Uterus (tissue), 3 donors: ENCODE measurements at regions not wholly inside any gene's neighbourhood (a gene's known extent, or its start where the extent isn't known, plus 50 kb on each side); places are given as distances from the start of the nearest gene placed in this dataset.

Source experiments
- DNase-seq, 2 donors: peaks; one replicate each; pipeline ENCODE4 v3.0.0-alpha.2; 2019 to 2020
- H3K27ac ChIP-seq, 2 donors: fragments of 200-600 bp; sonication (generic); 1 replicate in 1 of 2; 2 replicates in 1 of 2; pipeline ENCODE4 v1.5.1; 2016 to 2018
- H3K27me3 ChIP-seq, 2 donors: fragments of 200-600 bp; sonication (generic); one replicate each; pipeline ENCODE4 v1.5.1; 2018 to 2019; ENCODE audit warnings: control low read depth in 1 of 2
- H3K36me3 ChIP-seq, 2 donors: fragments of 200-600 bp; sonication (generic); one replicate each; pipeline ENCODE4 v1.5.1; 2019; ENCODE audit warnings: control low read depth in 1 of 2
- H3K4me1 ChIP-seq, 2 donors: fragments of 200-600 bp; sonication (generic); one replicate each; pipeline ENCODE4 v1.5.1; 2018 to 2019; ENCODE audit warnings: control low read depth in 1 of 2
- H3K4me3 ChIP-seq, 2 donors: fragments of 200-600 bp; sonication (generic); 1 replicate in 1 of 2; 2 replicates in 1 of 2; pipeline ENCODE4 v1.5.1; 2018 to 2019; ENCODE audit warnings: mild to moderate bottlenecking in 1 of 2
- H3K9me3 ChIP-seq, 2 donors: fragments of 200-600 bp; sonication (generic); one replicate each; pipeline ENCODE4 v1.5.1; 2019; ENCODE audit warnings: control low read depth in 1 of 2
- POLR2A ChIP-seq, 2 donors: fragments of 450-650 bp; IDR thresholded peaks; one replicate each; pipeline ENCODE4 v1.6.1; 2016; ENCODE audit warnings: antibody characterized with exemption in 2 of 2, mild to moderate bottlenecking in 1 of 2, moderate library complexity in 1 of 2
- intact Hi-C: fragments of 100-400 bp; cut with DNase I; formaldehyde crosslinking; loops from one replicate; pipeline ENCODE4 v1.15.1; 2023; ENCODE audit warnings: low total_unique reads
- TF ChIP-seq, protein P1 (sequence below), 4 experiments: fragments of 200-600 bp in 2 of 4; fragments of 450-650 bp in 2 of 4; sonication (generic) in 2 of 4; IDR thresholded peaks; one replicate each; pipeline ENCODE4 v1.5.1; 2016 to 2019; ENCODE audit warnings: antibody characterized with exemption in 4 of 4, mild to moderate bottlenecking in 2 of 4, moderate library complexity in 1 of 4
- donor health status: DM: yes; HTN: yes; CAD: no.

DNA sequence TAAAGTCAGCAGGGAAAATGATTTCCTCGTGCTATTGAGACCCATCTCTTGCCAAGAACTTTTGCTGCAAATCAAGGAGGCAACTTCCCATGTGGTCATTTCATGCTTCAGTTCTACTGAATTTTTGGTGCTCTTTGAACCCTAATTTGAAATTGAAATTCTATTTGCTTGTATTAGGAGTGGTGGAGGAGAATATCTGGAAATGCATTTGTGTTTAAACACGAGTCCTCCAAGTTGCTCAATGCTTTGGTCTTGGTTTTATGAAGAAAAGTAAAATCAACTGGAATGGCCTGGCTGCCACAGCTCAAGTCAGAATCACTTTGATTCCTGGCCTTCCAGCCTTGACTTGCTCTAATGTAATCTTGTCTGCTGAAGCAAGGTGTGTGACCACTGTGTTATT lies 613.2 kb downstream of the TLE1 start:
- no peak for DNase-seq
- Histone ChIP-seq H3K36me3 (no peaks in the 10 kb centered on the region), H3K27me3 (no peaks in the 10 kb centered on the region), H3K4me3 (no peak overlapping the region), H3K27ac (no peak overlapping the region), H3K9me3 (no peaks in the 10 kb centered on the region), H3K4me1 (no peaks in the 10 kb centered on the region)
- intact Hi-C loops = no loop called here
- TF ChIP-seq, protein P1, sequence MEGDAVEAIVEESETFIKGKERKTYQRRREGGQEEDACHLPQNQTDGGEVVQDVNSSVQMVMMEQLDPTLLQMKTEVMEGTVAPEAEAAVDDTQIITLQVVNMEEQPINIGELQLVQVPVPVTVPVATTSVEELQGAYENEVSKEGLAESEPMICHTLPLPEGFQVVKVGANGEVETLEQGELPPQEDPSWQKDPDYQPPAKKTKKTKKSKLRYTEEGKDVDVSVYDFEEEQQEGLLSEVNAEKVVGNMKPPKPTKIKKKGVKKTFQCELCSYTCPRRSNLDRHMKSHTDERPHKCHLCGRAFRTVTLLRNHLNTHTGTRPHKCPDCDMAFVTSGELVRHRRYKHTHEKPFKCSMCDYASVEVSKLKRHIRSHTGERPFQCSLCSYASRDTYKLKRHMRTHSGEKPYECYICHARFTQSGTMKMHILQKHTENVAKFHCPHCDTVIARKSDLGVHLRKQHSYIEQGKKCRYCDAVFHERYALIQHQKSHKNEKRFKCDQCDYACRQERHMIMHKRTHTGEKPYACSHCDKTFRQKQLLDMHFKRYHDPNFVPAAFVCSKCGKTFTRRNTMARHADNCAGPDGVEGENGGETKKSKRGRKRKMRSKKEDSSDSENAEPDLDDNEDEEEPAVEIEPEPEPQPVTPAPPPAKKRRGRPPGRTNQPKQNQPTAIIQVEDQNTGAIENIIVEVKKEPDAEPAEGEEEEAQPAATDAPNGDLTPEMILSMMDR (IDR thresholded peaks at IDR 0.05) = no peak
- TF ChIP-seq POLR2A (IDR thresholded peaks at IDR 0.05) = no peak

DNA sequence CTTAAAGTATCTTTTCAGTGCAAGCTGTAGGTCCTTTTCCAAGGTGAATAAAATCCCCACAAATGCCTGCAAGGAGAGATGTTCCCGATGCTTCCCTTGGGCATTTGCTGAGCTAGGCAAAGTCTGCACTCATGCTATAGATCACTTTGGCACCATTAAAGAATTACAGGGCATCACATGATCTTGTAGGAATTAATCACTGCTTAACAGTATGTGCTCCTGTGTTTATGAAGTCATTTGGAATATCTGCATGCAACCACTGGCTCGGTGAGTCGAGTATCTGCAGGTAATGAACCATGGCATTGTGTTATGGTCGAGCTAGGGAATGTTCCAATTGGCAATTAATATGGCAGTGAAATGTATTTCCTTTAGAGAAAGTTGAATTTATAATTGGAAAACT lies 615.1 kb downstream of the TLE1 start:
- Histone ChIP-seq H3K27ac (no peak overlapping the region), H3K36me3 (no peaks in the 10 kb centered on the region), H3K9me3 (no peaks in the 10 kb centered on the region), H3K4me3 (no peak overlapping the region), H3K4me1 (no peaks in the 10 kb centered on the region), H3K27me3 (no peaks in the 10 kb centered on the region)
- DNase-seq = no peak
- TF ChIP-seq POLR2A (IDR thresholded peaks at IDR 0.05) = no peak
- TF ChIP-seq, protein P1 (IDR thresholded peaks at IDR 0.05) = no peak
- intact Hi-C loops = no loop called here

DNA sequence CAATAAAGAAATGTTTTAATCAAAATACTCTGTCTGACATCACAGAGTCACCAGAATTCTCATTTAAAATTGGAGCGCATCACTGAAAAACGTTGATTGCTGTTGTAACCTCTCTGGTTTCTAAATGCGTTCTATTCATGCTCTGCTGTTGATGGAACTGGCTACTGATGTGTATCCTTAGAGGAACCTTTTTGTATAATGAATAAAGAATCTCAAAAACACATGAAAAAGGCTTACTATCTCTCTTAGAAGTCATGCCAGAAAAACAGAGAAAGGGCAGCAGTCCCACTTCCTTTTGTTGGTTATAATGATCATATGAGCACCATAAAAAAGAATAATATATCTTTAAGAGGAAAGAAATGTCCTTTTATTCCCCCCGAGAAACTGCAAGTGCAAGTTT lies 615.5 kb downstream of the TLE1 start:
- Histone ChIP-seq H3K36me3 (no peaks in the 10 kb centered on the region), H3K4me3 (no peak overlapping the region), H3K4me1 (no peaks in the 10 kb centered on the region), H3K27ac (no peak overlapping the region), H3K27me3 (no peaks in the 10 kb centered on the region), H3K9me3 (no peaks in the 10 kb centered on the region)
- TF ChIP-seq POLR2A (IDR thresholded peaks at IDR 0.05) = no peak
- TF ChIP-seq, protein P1 (IDR thresholded peaks at IDR 0.05) = no peak
- intact Hi-C loops = no loop called here
- DNase-seq = no peak

DNA sequence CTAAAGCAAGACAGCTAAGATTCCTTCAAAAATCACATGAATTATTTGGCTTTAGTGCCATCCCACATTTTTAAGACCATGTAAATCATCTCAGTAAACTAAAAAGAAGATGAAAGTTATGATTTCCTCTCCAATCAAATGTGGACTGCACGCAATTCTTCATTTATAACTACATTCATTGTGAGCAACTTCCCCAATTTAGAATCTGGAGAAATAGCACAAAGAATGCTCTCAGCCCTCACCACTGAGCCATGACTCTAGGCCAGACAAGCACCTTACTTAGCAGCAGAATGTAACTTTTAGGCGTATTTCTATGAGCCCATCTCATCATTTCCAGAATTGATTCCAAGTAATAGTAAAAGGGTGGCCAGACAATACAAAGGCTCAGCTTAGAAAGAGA lies 616.6 kb downstream of the TLE1 start:
- no peaks in the 10 kb centered on the region for H3K36me3 ChIP-seq
- H3K4me1 ChIP-seq = no peaks in the 10 kb centered on the region
- no peaks in the 10 kb centered on the region for H3K27me3 ChIP-seq
- DNase-seq = no peak
- no peaks in the 10 kb centered on the region for H3K9me3 ChIP-seq
- H3K27ac ChIP-seq = no peak overlapping the region
- TF ChIP-seq, protein P1 (IDR thresholded peaks at IDR 0.05) = no peak
- no peak for TF ChIP-seq POLR2A (IDR thresholded peaks at IDR 0.05)
- H3K4me3 ChIP-seq = no peak overlapping the region
- intact Hi-C loops = no loop called here

DNA sequence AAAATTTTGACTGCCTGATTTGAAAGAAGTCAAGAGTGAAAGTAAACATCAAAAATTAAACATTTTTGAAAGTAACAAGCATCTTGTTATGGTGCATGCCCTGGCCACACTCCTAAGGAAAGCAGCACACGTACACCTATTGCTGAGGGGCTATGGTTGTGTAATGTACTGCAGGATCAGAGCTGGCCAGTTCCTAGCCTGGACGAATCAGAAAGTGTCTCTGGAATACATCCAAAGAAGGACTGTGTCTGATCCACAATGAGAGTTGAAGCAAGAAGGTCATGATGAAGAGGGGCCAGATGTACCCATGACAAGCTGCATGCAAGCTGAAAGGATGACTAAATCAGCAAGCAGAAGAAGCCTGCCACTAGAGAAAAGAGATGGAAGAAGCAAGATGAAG lies 618.2 kb downstream of the TLE1 start:
- no peaks in the 10 kb centered on the region for H3K4me1 ChIP-seq
- TF ChIP-seq, protein P1 (IDR thresholded peaks at IDR 0.05) = no peak
- no peak for TF ChIP-seq POLR2A (IDR thresholded peaks at IDR 0.05)
- intact Hi-C loops = no loop called here

More for the DNA sequence above, 618.2 kb downstream of the TLE1 start:
- H3K9me3 ChIP-seq = no peaks in the 10 kb centered on the region
- no peaks in the 10 kb centered on the region for H3K36me3 ChIP-seq
- H3K4me3 ChIP-seq = no peak overlapping the region
- H3K27ac ChIP-seq = no peak overlapping the region
- no peaks in the 10 kb centered on the region for H3K27me3 ChIP-seq
- no peak for DNase-seq
